LNCAP (cell line): ENCODE measurements at regions not wholly inside any gene's neighbourhood (a gene's known extent, or its start where the extent isn't known, plus 50 kb on each side); places are given as distances from the start of the nearest gene placed in this dataset.

Experiments used
- TF ChIP-seq, protein P1 (sequence below): fragments of 450-650 bp; IDR thresholded peaks from 2 replicates; pipeline ENCODE4 v1.5.1; 2017; ENCODE audit warnings: mild to moderate bottlenecking

GRCh38 chr10:126851414-126852108 lies 53.7 kb upstream of the DOCK1 start:
- TF ChIP-seq, protein P1, sequence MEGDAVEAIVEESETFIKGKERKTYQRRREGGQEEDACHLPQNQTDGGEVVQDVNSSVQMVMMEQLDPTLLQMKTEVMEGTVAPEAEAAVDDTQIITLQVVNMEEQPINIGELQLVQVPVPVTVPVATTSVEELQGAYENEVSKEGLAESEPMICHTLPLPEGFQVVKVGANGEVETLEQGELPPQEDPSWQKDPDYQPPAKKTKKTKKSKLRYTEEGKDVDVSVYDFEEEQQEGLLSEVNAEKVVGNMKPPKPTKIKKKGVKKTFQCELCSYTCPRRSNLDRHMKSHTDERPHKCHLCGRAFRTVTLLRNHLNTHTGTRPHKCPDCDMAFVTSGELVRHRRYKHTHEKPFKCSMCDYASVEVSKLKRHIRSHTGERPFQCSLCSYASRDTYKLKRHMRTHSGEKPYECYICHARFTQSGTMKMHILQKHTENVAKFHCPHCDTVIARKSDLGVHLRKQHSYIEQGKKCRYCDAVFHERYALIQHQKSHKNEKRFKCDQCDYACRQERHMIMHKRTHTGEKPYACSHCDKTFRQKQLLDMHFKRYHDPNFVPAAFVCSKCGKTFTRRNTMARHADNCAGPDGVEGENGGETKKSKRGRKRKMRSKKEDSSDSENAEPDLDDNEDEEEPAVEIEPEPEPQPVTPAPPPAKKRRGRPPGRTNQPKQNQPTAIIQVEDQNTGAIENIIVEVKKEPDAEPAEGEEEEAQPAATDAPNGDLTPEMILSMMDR, result no peak

DNA sequence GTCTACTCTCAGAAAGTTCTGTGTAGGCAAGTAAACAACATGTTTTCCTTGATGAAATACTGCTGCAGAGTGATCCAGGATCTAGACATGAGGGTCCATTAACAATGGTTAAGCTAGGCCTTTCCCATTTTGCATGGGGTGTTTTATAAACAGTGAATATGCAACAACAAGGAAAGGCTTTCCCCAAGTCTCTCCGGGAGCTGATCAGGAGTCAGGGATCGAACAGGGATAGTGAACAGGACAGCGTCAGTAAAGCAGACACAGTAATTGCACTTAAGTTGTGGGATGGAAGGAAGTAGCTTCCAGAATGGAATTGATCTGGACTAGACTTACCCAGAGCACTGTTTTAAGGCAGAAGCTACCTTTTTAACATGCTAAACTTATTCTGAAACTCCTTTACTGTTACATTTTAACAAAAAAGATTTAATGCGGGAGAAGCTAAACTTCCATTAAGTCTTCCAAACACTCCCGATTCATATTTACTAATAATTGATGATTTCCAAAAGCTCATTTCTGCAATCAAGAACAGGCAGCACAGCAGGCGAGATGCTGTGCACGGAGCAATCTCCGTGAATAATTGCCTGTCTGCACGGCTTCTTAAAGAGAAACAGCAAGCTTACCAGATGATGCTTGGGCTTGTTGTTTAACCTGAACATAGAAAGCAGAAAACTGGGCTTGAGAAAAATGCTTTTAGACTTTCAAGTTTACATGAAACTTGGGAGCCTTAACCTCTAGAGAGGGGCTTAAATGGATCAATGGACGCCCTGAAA lies 50.3 kb upstream of the DOCK1 start:
- TF ChIP-seq, protein P1, result no peak
